ENCODE measurements at regions not wholly inside any gene's neighbourhood (a gene's known extent, or its start where the extent isn't known, plus 50 kb on each side); places are given as distances from the start of the nearest gene placed in this dataset.

DNA sequence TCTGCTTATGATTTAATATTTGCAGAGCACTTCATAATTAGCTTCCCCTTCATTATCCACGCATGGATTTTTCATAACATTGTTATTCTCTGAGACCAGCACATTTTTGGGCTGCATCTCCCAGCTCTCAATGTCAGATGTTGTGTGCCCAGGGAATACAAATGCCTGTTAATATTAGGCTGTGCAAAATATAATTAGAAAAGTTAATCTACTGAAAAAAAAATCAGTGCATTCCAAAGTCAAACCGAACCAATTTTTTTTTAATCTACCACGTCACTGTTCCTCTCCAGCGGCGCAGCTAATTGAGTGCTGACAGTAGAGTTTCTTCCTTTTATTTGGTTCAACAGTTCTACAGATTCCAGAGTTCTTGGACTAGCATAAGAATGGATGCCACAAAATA, 191.0 kb upstream of the RGS6 start:
- Histone ChIP-seq H3K36me3 (peaks cover 32% of the 10 kb centered on the region), H3K9me3 (no peaks in the 10 kb centered on the region), H3K27me3 (ENCODE audit: low read depth) (no peaks in the 10 kb centered on the region), H3K4me3 (no peak overlapping the region), H3K27ac (no peak overlapping the region), H3K4me1 (no peaks in the 10 kb centered on the region)
- intact Hi-C loops (cut with DNase I), result no loop called here
- DNase-seq (no peak), ATAC-seq (no peak)
- no peak for TF ChIP-seq CTCF (IDR thresholded peaks at IDR 0.05)

DNA sequence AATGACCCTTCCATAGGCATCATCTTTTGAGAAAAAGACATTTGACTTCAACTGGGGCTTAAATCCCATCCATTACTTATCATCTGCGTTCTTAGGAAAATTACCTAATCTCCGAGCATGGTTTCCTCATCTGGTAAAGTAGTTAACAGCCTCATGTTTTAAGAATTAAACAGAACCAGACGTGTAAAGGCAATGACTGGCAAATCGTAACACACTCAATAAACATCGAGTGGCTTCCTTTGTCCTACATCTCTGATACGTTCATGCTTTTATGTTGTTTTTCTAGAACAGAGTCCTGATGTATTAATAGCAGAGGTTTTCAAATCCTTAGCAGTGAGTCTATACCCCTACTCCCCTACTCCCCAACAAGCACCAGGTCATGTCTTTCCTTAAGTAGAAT, 189.7 kb upstream of the RGS6 start:
- intact Hi-C loops (cut with DNase I), result no loop called here
- no peak for DNase-seq
- Histone ChIP-seq H3K9me3 (no peaks in the 10 kb centered on the region), H3K4me1 (no peaks in the 10 kb centered on the region), H3K36me3 (peaks cover 20% of the 10 kb centered on the region), H3K27me3 (ENCODE audit: low read depth) (no peaks in the 10 kb centered on the region), H3K27ac (no peak overlapping the region), H3K4me3 (no peak overlapping the region)
- ATAC-seq, result no peak
- TF ChIP-seq CTCF (IDR thresholded peaks at IDR 0.05), result no peak

- ATAC-seq, result no peak
- peaks cover 8% of the 10 kb centered on the region for H3K9me3 ChIP-seq
- DNase-seq, result no peak
- intact Hi-C loops (cut with DNase I), result no loop called here
- no peaks in the 10 kb centered on the region for H3K36me3 ChIP-seq
- no peak overlapping the region for H3K27ac ChIP-seq
- no peaks in the 10 kb centered on the region for H3K27me3 ChIP-seq (ENCODE audit: low read depth)
- H3K4me3 ChIP-seq, result no peak overlapping the region
- H3K4me1 ChIP-seq, result no peaks in the 10 kb centered on the region
- no peak for TF ChIP-seq CTCF (IDR thresholded peaks at IDR 0.05)
Observed at GRCh38 chr14:71745072-71745471, 187.2 kb upstream of the RGS6 start.

DNA sequence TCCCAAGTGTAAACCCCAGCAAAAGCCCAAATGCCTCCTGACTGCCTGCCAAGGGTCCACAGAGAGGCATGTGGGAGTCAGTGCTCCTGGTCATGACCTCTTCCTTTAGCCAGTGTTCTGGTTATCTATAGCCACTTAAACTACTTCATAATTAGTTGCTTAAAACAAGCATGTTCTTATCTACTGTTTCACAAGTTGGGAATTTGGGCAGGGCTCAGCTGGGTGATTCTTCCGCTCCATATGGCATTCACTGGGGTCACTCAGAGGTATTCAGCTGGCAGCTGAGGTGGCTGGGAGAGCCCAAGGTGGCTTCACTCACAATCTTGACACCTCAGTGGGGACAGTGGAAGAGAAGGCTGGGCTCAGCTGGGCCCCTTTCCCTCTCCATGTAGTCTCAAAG, 184.0 kb upstream of the RGS6 start:
- Histone ChIP-seq H3K36me3 (no peaks in the 10 kb centered on the region), H3K9me3 (peaks cover 8% of the 10 kb centered on the region), H3K27ac (no peak overlapping the region), H3K4me1 (peaks cover 6% of the 10 kb centered on the region), H3K4me3 (no peak overlapping the region), H3K27me3 (ENCODE audit: low read depth) (no peaks in the 10 kb centered on the region)
- no peak for TF ChIP-seq CTCF (IDR thresholded peaks at IDR 0.05)
- DNase-seq (no peak), ATAC-seq (no peak)
- intact Hi-C loops (cut with DNase I), result no loop called here

DNA sequence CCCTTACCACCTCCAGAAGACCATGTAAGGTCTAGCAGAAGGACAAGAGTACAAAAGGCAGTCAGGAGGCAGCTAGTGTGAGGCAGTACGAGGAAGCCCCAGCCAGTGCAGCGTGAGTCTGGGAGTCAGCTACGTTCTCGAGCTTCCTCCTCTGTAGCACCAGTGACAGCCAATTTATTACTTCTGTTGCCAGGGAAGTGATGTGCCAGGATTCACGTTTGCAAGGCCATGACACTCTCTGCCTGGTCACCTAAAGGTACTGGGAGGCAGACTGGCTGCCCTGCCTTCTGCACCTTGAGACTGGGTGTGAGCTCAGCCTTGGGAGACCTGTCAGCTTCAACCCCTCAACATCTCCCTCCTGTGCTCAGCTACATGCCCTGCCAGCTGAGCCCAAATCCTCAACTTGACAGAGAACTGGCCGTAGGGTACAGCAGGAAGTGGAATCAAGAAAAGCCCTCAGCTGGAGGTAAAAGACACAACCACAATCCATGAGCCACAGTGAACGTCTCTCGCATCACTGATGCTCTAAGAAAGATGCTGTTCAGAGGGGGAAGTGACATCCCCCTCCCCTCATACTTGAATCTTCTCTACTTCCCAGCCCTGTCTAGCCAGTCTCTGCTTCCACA, 182.5 kb upstream of the RGS6 start:
- DNase-seq (no peak), ATAC-seq (no peak)
- TF ChIP-seq CTCF (IDR thresholded peaks at IDR 0.05), result no peak
- H3K4me3 ChIP-seq, result no peak overlapping the region
- intact Hi-C loops (cut with DNase I), result loop anchor here (10.0 kb wide), 1 partner anchor 615 kb away; no protein-coding TSS in a partner anchor
- no peaks in the 10 kb centered on the region for H3K36me3 ChIP-seq
- no peaks in the 10 kb centered on the region for H3K27me3 ChIP-seq (ENCODE audit: low read depth)
- peaks cover 8% of the 10 kb centered on the region for H3K9me3 ChIP-seq
- no peak overlapping the region for H3K27ac ChIP-seq
- H3K4me1 ChIP-seq, result peaks cover 10% of the 10 kb centered on the region
